HFF-Myc (cell line): ENCODE measurements at regions not wholly inside any gene's neighbourhood (a gene's known extent, or its start where the extent isn't known, plus 50 kb on each side); places are given as distances from the start of the nearest gene placed in this dataset.

Experiments used
- DNase-seq: peaks from one replicate; pipeline ENCODE4 v3.0.0-alpha.2; 2011; ENCODE audit warnings: low read depth; ENCODE audit errors: extremely low read depth
- H3K4me3 ChIP-seq: replicated peaks from 2 replicates; pipeline ENCODE4 v1.5.1; 2011; ENCODE audit warnings: low read depth, mild to moderate bottlenecking, control low read depth, low read length
- CTCF ChIP-seq: IDR thresholded peaks from 2 replicates; pipeline ENCODE4 v1.5.1; 2012; ENCODE audit warnings: mild to moderate bottlenecking, low read depth, low read length, control low read depth; ENCODE audit errors: missing control alignments

GRCh38 chr12:115335594-115335993 lies 651.6 kb upstream of the TBX3 start:
- no peak for TF ChIP-seq CTCF
- peak overlapping the region; percentile 40 for H3K4me3 ChIP-seq
- no peak for DNase-seq

- TF ChIP-seq CTCF: no peak
- no peak overlapping the region; the same call in 1 of the 2 replicates for H3K4me3 ChIP-seq
- no peak for DNase-seq
Observed at GRCh38 chr12:115335048-115335447, 651.1 kb upstream of the TBX3 start.

GRCh38 chr12:115332945-115333344 lies 649.0 kb upstream of the TBX3 start:
- no peak overlapping the region for H3K4me3 ChIP-seq
- TF ChIP-seq CTCF: no peak
- no peak for DNase-seq

GRCh38 chr12:115325858-115326257 lies 641.9 kb upstream of the TBX3 start:
- TF ChIP-seq CTCF: no peak
- no peak for DNase-seq
- H3K4me3 ChIP-seq: no peak overlapping the region

- TF ChIP-seq CTCF: no peak
- DNase-seq: peak; percentile 43
- H3K4me3 ChIP-seq: no peak overlapping the region
Observed at GRCh38 chr12:115324949-115325593, 641.1 kb upstream of the TBX3 start.

GRCh38 chr12:115323223-115323905 lies 639.4 kb upstream of the TBX3 start:
- TF ChIP-seq CTCF: no peak
- DNase-seq: peak; percentile 81
- H3K4me3 ChIP-seq: no peak overlapping the region
